CD14-positive monocyte (primary cell): ENCODE measurements at regions not wholly inside any gene's neighbourhood (a gene's known extent, or its start where the extent isn't known, plus 50 kb on each side); places are given as distances from the start of the nearest gene placed in this dataset.

Experiments
- DNase-seq, 3 donors: peaks; one replicate each; pipeline ENCODE4 v3.0.0-alpha.2; 2011 to 2022
- H2AFZ ChIP-seq: 2 replicates; pipeline ENCODE4 v1.6.0; 2012; ENCODE audit warnings: mild to moderate bottlenecking, low read depth, low read length, inconsistent platforms; ENCODE audit not compliant: insufficient read depth, poor library complexity, severe bottlenecking
- H3K27ac ChIP-seq, 2 donors: 1 replicate in 1 of 2; 2 replicates in 1 of 2; pipeline ENCODE4 v1.5.1; 2012 to 2013; ENCODE audit warnings: low read length in 2 of 2, control low read depth in 1 of 2, inconsistent platforms in 1 of 2, low read depth in 1 of 2, mild to moderate bottlenecking in 1 of 2
- H3K27me3 ChIP-seq, 2 donors: one replicate each; pipeline versions ENCODE4 v1.6.0 to v1.6.1; 2011 to 2013; ENCODE audit warnings: low read length in 2 of 2; ENCODE audit not compliant: control insufficient read depth in 2 of 2, insufficient read depth in 2 of 2
- H3K36me3 ChIP-seq, 2 donors: replicated peaks in 1 of 2; 1 replicate in 1 of 2; 2 replicates in 1 of 2; pipeline versions ENCODE4 v1.5.1 to v1.6.1; 2012 to 2013; ENCODE audit warnings: low read length in 2 of 2, control low read depth in 1 of 2, inconsistent platforms in 1 of 2, mild to moderate bottlenecking in 1 of 2; ENCODE audit not compliant: insufficient read depth in 2 of 2, control insufficient read depth in 1 of 2
- H3K4me1 ChIP-seq, 2 donors: 1 replicate in 1 of 2; 2 replicates in 1 of 2; pipeline versions ENCODE4 v1.5.1 to v1.6.1; 2012 to 2013; ENCODE audit warnings: low read length in 2 of 2, control low read depth in 1 of 2, inconsistent platforms in 1 of 2, mild to moderate bottlenecking in 1 of 2, moderate library complexity in 1 of 2; ENCODE audit not compliant: insufficient read depth in 2 of 2, control insufficient read depth in 1 of 2
- H3K4me2 ChIP-seq: replicated peaks from 2 replicates; pipeline ENCODE3; 2012; ENCODE audit warnings: low read length, moderate library complexity, mild to moderate bottlenecking; ENCODE audit not compliant: poor library complexity, severe bottlenecking; ENCODE audit errors: extremely low read depth
- H3K4me3 ChIP-seq, 3 experiments: fragments of 200-600 bp in 1 of 3; sonication (generic) in 1 of 3; replicated peaks in 1 of 3; 1 replicate in 2 of 3; 2 replicates in 1 of 3; pipeline ENCODE4 v1.5.1; 2011 to 2013; ENCODE audit warnings: low read length in 3 of 3, mild to moderate bottlenecking in 3 of 3, control low read depth in 2 of 3, low read depth in 2 of 3, inconsistent platforms in 1 of 3, moderate library complexity in 1 of 3
- H3K79me2 ChIP-seq: 2 replicates; pipeline ENCODE4 v1.6.0; 2012; ENCODE audit warnings: mild to moderate bottlenecking, control low read depth, inconsistent platforms, low read length, moderate library complexity; ENCODE audit not compliant: insufficient read depth
- H3K9ac ChIP-seq: 2 replicates; pipeline ENCODE4 v1.6.0; 2017; ENCODE audit warnings: low read length, mild to moderate bottlenecking; ENCODE audit not compliant: insufficient read depth, poor library complexity, severe bottlenecking
- H3K9me3 ChIP-seq, 2 donors: replicated peaks in 1 of 2; 1 replicate in 1 of 2; 2 replicates in 1 of 2; pipeline versions ENCODE4 v1.5.1 to v1.6.1; 2012 to 2013; ENCODE audit warnings: low read length in 2 of 2, control low read depth in 1 of 2; ENCODE audit not compliant: control insufficient read depth in 1 of 2, insufficient read depth in 1 of 2
- H4K20me1 ChIP-seq: 2 replicates; pipeline ENCODE4 v1.6.0; 2012; ENCODE audit warnings: mild to moderate bottlenecking, low read length, control low read depth, moderate library complexity; ENCODE audit not compliant: insufficient read depth
- H3K27ac Mint-ChIP-seq, 7 donors: one replicate each; pipeline ENCODE4 v1.8.0; 2020; ENCODE audit warnings: mild to moderate bottlenecking in 7 of 7, mixed read lengths in 7 of 7, moderate library complexity in 6 of 7, inconsistent platforms in 2 of 7
- H3K27me3 Mint-ChIP-seq, 3 donors: one replicate each; pipeline ENCODE4 v1.8.0; 2021 to 2022; ENCODE audit warnings: low read depth in 3 of 3, mild to moderate bottlenecking in 3 of 3, mixed read lengths in 3 of 3, moderate library complexity in 3 of 3, inconsistent platforms in 1 of 3
- H3K36me3 Mint-ChIP-seq, 2 donors: one replicate each; pipeline ENCODE4 v1.8.0; 2020; ENCODE audit warnings: mixed read lengths in 2 of 2, inconsistent platforms in 1 of 2, mild to moderate bottlenecking in 1 of 2
- H3K4me1 Mint-ChIP-seq: one replicate; pipeline ENCODE4 v1.8.0; 2020; ENCODE audit warnings: mild to moderate bottlenecking, mixed read lengths
- H3K4me3 Mint-ChIP-seq, 2 donors: one replicate each; pipeline ENCODE4 v1.8.0; 2020; ENCODE audit warnings: mild to moderate bottlenecking in 2 of 2, mixed read lengths in 2 of 2, moderate library complexity in 1 of 2
- H3K9me3 Mint-ChIP-seq, 7 donors: one replicate each; pipeline ENCODE4 v1.8.0; 2020 to 2022; ENCODE audit warnings: mixed read lengths in 7 of 7, mild to moderate bottlenecking in 6 of 7, moderate library complexity in 6 of 7, inconsistent platforms in 2 of 7
- CTCF ChIP-seq: fragments of 200-600 bp; IDR thresholded peaks from one replicate; pipeline ENCODE4 v1.8.0; 2022; ENCODE audit warnings: antibody characterized with exemption, mild to moderate bottlenecking
- WGBS: methylation state at CpG from one replicate; pipeline ENCODE4 v1.1.5; 2013; ENCODE audit warnings: missing lambda C conversion rate; ENCODE audit not compliant: insufficient coverage; 5-methylcytosine and 5-hydroxymethylcytosine counted together
- intact Hi-C, 2 donors: fragments of 100-400 bp; cut with micrococcal nuclease; formaldehyde crosslinking; loops; one replicate each; pipeline versions ENCODE4 v1.15.0 to v1.15.1; 2023

- peaks cover 0 to 3% of the 10 kb centered on the region in 2 donors for H3K9me3 ChIP-seq
- no peak overlapping the region for H3K27ac ChIP-seq
- H3K27me3 Mint-ChIP-seq = no peaks in the 10 kb centered on the region
- H2AFZ ChIP-seq = no peak overlapping the region
- WGBS = 93% methylated on average over 3 of the region's 3 CpGs
- no peaks in the 10 kb centered on the region for H3K4me1 Mint-ChIP-seq
- no peaks in the 10 kb centered on the region for H4K20me1 ChIP-seq
- H3K9ac ChIP-seq = no peak overlapping the region
- DNase-seq = no peak
- H3K4me1 ChIP-seq = no peaks in the 10 kb centered on the region
- no peak overlapping the region for H3K4me3 Mint-ChIP-seq
- no peak overlapping the region for H3K27ac Mint-ChIP-seq
- TF ChIP-seq CTCF = no peak
- no peaks in the 10 kb centered on the region for H3K79me2 ChIP-seq
- no peaks in the 10 kb centered on the region for H3K27me3 ChIP-seq
- no peak overlapping the region for H3K4me2 ChIP-seq
- H3K36me3 ChIP-seq = no peaks in the 10 kb centered on the region
- intact Hi-C loops = no loop called here
- peaks cover 0 to 11% (median 3%) of the 10 kb centered on the region in 7 donors for H3K9me3 Mint-ChIP-seq
- no peaks in the 10 kb centered on the region for H3K36me3 Mint-ChIP-seq
- H3K4me3 ChIP-seq = no peak overlapping the region
These were observed 621.9 kb downstream of the DTWD2 start for GRCh38 chr5:118366429-118366828.

- Histone ChIP-seq H3K9ac (no peak overlapping the region), H2AFZ (no peak overlapping the region), H3K27ac (no peak overlapping the region), H3K4me1 (no peaks in the 10 kb centered on the region), H4K20me1 (no peaks in the 10 kb centered on the region), H3K36me3 (no peaks in the 10 kb centered on the region), H3K27me3 (no peaks in the 10 kb centered on the region), H3K79me2 (no peaks in the 10 kb centered on the region), H3K9me3 (peaks cover 0 to 3% of the 10 kb centered on the region in 2 donors), H3K4me2 (no peak overlapping the region), H3K4me3 (no peak overlapping the region)
- intact Hi-C loops = no loop called here
- no peak for DNase-seq
- peaks cover 0 to 12% (median 4%) of the 10 kb centered on the region in 7 donors for H3K9me3 Mint-ChIP-seq
- no peaks in the 10 kb centered on the region for H3K4me1 Mint-ChIP-seq
- TF ChIP-seq CTCF = no peak
- H3K36me3 Mint-ChIP-seq = no peaks in the 10 kb centered on the region
- WGBS = no CpG with 5 or more reads among the region's 4 CpGs
- H3K27me3 Mint-ChIP-seq = no peaks in the 10 kb centered on the region
- H3K27ac Mint-ChIP-seq = no peak overlapping the region
- no peak overlapping the region for H3K4me3 Mint-ChIP-seq
These were observed 622.6 kb downstream of the DTWD2 start for GRCh38 chr5:118365718-118366117.
